ENCODE measurements at regions not wholly inside any gene's neighbourhood (a gene's known extent, or its start where the extent isn't known, plus 50 kb on each side); places are given as distances from the start of the nearest gene placed in this dataset.

DNA sequence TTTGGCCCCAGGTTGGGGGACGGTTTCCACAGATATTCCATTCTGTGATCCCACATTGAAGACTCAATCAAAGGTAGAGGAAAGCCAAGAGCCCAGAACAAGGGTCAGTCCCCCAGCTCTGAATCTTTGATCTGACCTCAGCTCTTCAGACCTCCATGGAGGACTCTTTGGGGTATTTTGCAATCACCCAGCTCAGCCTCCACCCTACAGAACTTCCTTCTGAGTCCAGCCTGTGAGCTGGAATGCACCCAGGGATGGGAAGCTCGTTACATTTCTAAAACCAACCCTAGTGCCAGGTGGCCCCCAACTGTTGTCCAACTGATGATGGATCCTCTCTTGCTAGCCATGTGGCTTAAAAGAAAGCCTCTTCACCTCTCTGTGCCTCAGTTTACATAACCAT lies 335.3 kb downstream of the MN1 start:
- no peak for DNase-seq (ENCODE audit: low read depth, low spot score)

DNA sequence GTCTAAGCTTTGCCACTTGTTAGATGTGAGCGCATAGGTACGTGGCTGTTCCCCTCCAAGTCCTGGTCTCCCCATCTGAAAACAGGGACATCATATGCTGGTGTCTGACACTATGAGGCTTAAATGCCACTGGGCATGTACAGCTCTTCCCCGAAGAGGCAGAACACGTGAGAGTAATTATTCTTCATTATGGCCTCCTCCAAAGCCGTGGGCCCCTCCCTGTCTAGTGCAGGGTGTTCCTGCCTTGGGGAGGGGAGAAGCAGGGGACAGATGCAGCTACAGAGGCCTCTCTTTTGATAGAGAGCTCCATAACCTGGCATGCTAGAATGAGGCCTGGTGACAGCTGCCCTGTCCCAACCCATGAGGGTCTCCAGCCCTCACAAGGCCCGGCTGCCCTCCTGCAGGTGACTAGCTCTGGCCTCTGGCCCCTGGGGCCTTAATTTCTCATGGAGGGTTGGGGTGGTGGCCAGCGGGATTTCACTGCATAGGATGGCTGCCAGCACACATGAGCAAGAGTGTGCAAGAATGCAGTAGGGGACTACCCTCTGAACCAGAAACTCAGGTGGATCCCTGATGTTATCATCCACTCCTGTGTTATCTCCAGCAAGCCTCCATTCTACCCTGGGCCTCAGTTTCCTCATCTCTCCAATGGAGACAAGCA lies 334.6 kb downstream of the MN1 start:
- no peak for DNase-seq (ENCODE audit: low read depth, low spot score)

DNA sequence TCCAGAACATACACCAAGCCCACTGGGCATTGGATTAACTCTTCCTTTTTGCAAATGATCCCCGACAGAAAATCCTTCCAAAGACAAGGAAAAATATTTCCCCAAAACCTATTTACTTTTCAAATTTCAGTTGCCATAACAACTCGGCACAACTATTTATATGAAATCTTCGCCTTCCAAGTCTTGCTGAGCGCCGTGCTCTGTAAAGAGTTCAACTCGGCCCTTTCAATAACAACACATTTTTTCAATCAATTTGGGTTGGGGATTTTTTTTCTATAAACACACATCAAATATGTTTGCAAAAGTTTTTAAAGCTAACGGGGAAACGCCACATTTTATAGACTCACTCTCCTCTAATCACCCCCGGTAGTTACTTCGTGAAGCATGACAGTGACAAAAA lies 333.8 kb downstream of the MN1 start:
- DNase-seq (ENCODE audit: low read depth, low spot score) = no peak

DNA sequence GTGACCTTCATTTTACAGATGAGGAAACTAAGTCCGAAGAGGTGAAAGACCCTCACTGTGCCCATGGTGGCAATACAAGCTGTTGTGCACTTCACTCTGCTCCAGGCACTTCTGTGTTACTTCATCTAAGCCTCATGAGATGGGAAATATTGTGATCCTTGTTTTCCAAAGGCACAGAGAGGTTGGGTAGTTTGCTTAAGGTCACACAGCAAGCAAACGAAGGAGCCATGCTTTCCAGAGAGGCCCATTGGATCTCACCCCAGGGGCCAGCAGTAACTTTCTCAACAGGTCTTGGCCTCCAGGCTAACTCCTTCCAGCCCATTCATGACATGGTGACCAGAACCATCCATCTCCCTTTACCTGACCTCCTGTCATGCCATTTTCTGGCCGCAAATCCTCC lies 332.8 kb downstream of the MN1 start:
- DNase-seq (ENCODE audit: low read depth, low spot score) = no peak

DNA sequence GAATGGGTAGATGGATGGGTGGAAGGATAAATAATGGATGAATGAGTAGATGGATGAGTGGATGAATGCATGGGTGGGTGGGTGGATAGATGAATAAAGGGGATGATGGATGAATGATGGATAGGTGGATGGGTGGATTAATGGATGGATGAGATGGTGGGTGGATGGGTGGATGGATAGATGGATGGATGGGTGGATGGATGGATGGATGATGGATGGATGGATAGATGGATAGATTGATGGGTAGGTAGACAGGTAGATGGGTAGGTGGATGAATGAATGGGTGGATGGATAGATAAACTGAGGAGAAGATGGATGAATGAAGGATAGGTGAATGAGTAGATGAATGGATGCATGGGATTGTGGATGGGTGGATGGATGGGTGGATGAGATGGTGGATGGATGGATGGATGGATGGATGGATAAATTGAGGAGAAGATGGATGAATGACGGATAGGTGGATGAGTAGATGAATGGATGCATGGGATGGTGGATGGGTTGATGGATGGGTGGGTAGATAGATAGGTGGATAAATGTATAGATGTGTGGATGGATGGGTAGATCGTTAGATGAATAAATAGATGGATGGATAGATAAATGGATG lies 331.3 kb downstream of the MN1 start:
- DNase-seq (ENCODE audit: low read depth, low spot score) = no peak

DNA sequence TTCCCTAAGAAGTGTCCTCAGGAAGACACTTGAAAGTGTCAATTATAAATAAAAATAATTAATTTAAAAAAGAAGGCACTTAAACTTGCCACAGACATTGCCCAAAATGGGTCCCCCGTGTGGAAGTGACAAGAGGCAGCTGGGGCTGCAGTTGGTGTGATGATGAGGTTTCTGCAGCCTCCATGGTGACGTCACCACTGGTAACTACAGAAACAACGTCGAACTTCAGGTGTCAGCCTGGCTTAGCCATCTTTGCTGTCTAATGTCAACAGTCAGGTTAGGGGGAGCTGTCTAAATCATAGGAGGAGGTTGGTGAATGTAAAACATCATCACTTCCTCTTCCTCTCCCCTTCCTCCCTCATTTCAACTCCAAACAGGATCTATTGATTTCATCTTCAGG lies 328.6 kb downstream of the MN1 start:
- DNase-seq (ENCODE audit: low read depth, low spot score) = no peak

DNA sequence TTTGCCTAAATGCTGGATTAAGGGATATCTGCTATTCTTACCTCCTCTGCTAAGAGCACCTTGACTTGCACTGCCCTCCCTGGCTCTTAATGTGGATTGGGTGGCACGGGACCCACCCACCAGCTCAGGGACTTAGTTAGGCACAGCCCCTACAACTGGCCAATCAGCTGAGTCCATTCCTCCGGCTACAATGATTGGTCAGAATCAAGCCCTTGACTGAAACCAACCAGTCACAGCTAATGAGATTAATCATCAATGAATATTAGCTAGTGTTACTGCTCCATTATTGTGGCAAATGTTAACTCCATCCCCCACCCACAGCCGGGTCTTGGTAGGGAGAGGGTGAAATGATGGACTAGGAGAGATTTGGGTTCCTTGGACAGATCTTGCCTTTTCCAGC lies 328.0 kb downstream of the MN1 start:
- DNase-seq (ENCODE audit: low read depth, low spot score) = no peak

DNA sequence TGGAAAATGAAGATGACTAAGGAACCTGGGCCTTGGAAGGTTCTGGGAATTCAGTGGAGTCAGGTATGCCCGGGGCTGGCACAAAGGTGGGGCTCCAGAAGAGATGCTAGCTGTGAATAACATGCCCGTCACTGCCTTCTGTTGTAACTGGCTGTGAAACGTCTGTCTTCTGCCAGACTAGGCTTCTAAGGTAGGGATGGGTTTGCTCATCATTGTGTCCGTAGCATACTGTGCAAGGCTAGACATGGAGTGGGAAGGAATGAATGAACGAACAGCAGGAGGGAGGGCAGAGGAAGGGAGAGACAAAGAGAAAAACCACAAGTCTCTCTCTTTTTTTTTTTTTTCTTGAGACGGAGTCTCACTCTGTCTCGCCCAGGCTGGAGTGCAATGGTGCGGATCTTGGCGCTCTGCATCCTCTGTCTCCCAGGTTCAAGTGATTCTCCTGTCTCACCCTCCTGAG lies 327.4 kb downstream of the MN1 start:
- DNase-seq (ENCODE audit: low read depth, low spot score) = no peak

DNA sequence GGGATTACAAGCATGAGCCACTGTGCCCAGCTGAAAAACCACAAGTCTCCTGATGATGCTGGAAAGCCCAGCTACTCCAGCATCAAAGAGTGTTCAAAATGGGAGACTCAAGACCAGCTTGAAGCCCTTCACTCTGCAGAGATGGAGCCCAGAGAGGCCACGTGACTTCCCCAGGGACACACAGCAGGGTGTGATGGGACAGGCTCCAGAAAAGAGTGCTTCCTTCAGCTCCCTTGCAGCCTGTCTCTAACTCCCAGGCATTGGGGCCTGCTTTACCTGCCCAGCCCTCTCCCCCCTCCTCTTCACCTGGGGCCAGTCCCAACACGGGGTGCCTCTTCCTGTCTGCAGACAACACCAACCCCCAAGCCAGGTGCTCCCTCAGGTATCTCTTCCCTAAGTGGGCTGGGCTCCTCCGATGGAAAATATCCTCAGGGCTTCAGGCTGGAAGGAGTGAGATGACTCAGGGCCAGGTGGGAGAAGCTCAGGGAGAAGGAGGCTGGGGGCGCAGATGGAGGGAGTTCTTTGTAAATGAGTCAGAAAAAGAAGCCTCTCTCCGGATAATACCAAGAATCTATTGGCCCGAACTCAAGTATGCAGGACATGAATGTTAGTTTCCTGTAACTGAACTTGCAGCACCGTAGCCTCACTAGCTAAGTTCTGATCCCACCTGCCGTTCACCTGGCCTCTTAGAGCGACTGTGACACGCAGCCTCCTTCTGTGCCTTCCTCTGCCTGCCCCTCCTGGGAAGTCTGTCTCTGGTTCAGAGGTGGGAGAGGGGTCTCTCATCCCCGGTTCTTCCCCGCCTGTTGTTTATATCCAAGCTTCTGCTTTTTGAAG lies 326.6 kb downstream of the MN1 start:
- DNase-seq (ENCODE audit: low read depth, low spot score) = no peak

DNA sequence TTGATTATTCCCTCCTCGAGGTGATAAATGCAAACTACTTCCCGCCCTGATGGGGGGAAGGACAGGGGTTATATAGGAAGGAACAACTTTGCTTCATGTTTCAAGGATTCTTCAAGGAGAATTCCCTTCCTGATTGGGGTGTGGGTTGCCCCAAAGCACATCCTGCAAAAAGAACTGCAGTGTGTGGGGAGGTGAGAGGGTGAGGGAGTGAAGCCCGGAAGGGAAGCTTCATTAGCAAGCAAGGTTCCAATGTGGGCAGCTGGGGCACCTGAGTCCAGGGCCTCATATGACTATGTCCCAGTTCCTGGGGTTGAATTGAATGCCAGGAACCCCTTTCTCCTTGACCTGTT lies 326.0 kb downstream of the MN1 start:
- DNase-seq (ENCODE audit: low read depth, low spot score) = no peak

DNA sequence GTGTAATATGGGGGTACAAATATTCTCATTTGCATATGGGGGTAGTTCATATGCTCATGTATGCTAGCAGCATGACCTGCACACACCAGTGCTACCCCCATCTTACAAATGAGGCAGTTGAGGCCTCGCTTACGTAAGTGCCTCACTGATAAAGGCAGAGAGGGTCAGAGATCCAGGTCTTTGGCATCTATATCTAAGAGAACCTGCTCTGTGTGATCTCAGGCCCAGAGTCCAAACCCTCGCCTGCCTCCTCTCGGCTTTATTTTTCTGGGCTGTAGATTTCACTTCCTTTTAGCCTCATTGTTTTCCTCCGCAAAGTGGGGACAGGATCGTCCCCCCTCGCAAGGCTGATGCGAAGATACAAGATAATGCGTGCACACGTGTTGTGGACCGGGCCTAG lies 325.2 kb downstream of the MN1 start:
- no peak for DNase-seq (ENCODE audit: low read depth, low spot score)

DNA sequence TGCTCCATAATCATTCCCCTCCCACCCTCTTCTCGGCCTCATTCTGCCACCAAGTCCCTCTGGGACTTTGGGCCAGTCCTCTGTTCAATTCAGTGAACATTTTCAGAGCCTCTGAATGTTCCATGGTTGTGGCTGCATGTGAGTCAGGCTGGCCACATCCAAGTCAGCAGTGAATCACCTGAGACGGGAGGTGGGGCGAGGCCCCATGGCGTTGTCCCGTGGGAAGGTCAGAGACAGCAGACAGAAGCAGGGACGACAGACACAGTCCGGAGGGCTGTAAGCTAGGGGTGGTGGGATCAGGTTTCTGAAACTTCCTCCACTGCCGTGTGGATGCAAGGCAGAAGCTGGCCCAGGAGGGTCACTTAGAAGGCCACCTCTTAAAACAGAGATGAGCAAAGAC lies 324.8 kb downstream of the MN1 start:
- DNase-seq (ENCODE audit: low read depth, low spot score) = no peak

DNA sequence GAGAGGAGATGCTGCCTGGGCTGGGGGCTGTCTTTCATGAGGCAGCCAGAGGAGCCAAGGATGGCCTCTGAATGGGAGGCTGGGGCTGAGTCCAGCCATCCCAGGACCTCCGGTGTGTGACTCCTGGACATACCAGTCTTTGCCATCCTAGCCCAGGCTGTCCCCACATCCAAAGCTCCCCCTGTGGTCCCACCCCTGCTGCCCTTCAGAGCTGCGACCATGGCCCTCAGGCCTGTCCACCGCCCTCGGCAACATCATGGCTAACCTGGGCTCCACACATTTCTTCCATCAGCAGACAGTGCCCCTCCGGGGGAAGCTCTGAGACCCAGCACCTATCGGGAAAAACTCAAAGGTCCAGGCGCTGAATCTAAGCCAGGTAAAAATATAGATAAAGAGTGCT lies 324.4 kb downstream of the MN1 start:
- no peak for DNase-seq (ENCODE audit: low read depth, low spot score)

DNA sequence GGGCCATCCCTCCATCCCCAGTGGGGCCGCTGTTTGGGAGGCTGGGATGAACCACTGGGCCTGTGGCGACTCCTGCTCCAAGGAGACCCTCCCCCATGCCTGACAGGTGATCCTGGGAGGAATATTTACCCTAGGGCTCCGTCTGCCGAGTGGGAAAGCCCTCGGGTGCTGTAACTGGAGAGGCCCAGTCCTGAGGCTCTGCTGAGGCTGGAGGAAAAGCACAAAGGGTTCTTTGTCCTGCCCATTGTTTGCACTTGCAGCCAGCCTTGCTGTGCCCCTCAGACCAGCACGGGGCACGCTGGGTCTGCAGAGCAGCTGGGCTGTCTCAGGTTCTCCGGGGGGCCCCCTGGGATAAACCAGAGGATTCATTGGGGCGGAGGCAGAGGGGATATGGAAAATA lies 321.1 kb downstream of the MN1 start:
- no peak for DNase-seq (ENCODE audit: low read depth, low spot score)

DNA sequence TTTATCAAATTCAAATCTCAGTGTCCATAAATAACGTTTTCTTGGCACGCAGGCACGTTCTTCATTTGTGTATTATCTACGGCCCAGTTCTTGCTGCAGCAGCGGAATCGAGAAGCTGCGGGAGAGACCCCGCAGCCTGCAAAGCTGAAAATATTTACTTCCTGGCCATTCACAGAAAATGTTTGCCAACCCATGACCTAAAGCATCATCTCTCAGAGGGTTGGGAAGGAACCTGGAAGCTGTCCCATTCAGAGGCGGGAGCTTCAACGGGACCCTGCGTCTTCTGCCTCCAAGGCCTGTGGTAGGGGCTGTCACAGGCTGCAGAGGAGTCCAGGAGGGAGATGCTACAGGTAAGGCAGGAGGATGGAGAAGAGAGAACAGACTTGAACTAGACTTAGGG lies 319.2 kb downstream of the MN1 start:
- no peak for DNase-seq (ENCODE audit: low read depth, low spot score)

DNA sequence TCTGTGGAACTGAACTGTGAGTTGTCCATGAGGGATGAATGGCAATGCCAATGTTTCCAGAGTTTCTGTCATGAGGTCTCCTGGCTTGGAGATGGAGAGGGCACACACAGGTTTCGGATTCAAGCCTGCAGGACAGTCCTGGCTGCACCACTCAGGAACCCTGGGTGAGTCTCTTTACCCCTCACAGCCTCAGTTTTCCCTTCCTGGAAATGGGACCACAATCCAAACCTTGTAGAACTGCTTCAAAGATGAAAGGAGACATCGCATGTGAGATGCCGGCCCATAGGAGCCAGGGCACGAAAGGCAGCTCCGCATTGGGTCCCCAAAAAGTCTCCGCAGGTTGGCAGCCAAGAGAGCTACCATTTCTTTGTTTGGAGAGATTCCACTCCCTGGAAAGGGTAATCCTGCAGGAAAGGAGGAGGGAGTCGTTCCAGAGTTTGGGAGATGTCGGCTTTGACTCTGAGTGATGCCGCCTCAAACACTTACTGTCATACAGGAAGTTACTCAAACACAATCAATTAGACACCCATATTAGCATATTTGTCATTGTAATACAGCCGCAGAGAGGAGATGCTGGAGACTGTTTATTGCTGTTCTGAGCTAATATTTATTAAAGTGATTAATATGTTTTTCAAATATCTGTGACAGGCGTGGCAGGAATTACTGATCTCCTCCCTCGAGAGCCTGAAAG lies 318.3 kb downstream of the MN1 start:
- no peak for DNase-seq (ENCODE audit: low read depth, low spot score)

DNA sequence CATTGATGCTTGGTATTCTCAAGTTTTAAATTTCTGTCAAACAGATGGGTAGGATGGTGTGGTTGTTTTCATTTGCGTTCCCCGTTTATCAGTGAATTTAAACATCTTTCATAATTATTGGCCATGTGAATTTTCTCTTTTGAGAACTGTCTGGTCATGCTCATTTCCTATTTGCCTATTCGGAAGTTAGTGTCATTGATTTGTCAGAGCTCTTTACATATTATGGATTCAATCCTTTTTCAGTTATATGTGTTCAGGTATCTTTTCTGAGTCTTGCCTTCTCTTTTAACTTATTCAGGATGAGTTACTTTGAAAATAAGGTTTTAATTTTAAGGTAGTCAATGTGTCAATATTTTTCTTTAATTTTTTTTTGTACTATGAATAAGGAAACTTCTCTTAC lies 315.7 kb downstream of the MN1 start:
- DNase-seq (ENCODE audit: low read depth, low spot score) = no peak

DNA sequence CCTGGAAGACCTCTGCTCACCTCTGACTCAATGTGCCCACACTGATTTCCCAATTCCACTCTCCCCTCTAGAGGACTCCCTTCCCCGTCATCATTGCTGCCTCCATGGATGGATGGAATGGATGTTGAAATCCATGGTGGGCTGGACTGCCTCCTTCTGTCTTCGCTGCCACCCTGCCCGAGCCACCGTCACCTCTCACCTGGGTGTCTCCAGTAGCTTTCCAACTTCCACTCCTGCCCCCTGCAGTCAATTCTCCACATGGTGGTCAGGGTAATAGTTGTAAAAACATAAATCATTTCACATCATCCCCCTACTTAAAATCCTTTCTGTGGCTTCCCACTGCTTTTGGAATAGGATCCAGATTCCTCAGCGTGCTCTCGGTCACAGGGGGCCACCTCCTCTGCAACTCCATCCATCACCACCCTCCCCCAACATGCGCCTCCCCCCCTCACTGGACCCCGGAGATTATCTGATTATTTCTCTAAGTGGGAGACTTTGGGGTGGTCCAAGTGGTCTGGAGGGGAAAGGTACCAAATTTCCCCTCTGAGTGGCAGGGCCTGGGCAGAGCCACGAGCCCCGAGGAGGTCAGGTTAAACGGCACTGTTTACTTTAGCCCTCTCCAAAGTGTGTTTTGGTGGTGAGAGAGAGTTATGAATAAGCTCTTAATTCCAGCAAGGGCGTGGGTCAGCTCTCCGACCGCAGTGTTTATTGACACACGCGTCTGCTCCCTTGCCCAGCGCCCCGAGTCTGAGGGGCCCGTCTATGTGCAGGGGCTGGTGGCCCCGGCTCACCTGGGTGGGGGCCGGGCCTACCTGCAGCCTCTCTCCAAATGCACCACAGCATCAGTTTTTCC lies 313.7 kb downstream of the MN1 start:
- DNase-seq (ENCODE audit: low read depth, low spot score) = peak; percentile 55

DNA sequence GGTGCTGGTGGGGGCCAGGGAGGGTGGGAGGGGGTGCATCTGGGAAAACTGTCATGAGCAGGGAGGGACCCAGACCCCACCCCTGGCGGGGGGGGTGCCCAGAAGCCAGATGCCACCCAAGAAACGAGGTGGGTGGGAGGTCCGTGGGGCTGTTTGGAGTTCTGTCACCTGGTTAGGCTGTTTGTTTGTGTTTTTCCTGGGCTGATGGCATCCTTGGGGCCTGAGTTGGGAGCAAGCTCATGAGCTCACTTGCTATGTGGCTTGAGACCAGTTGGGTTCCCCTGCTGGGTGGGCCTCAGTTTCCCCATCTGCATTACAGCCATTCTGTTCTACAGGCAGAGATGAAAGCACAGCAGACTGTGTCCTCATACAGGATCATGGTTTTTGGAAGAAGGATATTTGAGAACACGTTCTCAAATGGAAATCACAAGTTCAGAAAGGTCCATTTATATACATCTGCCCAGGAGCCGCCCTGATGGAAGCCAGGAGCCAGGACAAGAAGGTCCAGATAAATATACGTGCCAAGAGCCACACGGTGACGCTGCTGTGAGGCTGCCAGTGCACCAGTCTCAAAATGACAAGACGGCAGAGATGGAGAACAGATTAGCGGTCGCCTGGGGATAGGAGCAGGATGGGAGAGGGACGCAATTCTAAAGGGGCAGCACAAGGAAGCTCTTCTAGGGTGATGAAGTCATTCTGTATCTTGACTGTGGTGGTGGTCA lies 312.9 kb downstream of the MN1 start:
- DNase-seq (ENCODE audit: low read depth, low spot score) = no peak

DNA sequence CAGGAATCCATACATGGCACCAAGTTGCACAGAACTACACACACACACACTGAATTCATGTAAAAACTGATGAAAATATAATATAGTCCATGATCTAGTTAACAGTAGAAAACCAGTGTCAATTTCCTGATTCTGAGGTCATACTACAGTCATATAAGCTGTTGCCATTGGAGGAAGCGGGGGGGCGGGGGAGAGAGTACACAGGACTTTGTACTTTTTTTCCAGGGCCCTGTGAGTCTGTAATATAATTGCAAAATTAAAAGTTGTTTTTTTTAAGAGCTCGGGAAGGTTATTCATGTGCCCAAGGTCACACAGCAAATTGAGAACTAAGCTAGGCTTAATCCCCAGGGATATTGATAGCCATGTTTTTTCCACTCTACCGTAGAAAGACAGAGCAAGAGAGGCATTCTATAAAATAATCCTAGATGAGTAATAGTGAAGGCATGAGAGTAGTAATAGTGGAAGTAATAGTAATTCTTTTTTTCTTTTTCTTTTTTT lies 312.3 kb downstream of the MN1 start:
- no peak for DNase-seq (ENCODE audit: low read depth, low spot score)

DNA sequence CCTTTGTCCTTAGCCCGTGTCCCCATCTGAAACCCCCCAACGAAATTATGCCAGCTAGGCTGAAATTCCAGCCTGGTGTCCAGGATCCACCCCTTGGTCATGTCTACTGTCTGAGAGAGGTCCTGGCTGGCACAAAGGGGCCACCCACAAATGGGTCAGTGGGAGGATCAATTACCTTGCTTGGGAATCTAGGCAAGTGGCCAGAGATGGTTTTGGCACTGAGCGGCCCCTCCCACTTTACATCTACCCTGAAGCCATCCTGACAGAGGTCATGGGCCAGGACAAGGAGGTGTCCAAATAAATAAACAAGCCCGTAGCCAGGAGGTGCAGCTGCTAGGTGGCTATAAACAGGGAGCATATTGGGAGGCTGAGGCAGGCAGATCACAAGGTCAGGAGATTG lies 311.5 kb downstream of the MN1 start:
- DNase-seq (ENCODE audit: low read depth, low spot score) = no peak

Measured in brain pericyte (primary cell).